ENCODE measurements at regions not wholly inside any gene's neighbourhood (a gene's known extent, or its start where the extent isn't known, plus 50 kb on each side); places are given as distances from the start of the nearest gene placed in this dataset.

DNA sequence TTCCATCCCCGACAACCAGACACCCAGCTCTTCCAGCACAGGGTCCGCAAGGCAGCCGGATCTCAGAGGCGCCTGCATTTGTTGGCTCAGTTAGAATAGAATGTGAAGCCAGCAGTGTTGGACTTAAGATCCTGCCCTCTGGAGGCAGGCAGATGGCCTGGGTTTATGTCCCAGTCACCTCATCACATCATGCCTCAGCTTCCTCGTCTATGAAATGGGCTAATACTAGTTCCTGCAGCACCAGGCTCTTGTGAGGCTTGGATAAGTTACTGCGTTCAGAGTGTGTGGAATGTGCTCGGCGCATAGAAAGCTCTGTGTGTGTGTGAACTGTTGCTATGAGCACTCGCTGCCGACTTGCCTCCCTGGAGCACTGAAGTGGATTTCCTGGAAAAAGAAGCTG, 202.5 kb upstream of the GPR26 start:
- TF ChIP-seq, protein P1, sequence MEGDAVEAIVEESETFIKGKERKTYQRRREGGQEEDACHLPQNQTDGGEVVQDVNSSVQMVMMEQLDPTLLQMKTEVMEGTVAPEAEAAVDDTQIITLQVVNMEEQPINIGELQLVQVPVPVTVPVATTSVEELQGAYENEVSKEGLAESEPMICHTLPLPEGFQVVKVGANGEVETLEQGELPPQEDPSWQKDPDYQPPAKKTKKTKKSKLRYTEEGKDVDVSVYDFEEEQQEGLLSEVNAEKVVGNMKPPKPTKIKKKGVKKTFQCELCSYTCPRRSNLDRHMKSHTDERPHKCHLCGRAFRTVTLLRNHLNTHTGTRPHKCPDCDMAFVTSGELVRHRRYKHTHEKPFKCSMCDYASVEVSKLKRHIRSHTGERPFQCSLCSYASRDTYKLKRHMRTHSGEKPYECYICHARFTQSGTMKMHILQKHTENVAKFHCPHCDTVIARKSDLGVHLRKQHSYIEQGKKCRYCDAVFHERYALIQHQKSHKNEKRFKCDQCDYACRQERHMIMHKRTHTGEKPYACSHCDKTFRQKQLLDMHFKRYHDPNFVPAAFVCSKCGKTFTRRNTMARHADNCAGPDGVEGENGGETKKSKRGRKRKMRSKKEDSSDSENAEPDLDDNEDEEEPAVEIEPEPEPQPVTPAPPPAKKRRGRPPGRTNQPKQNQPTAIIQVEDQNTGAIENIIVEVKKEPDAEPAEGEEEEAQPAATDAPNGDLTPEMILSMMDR (IDR thresholded peaks at IDR 0.05; ENCODE audit: borderline replicate concordance, extremely low read depth, low read length, poor library complexity, severe bottlenecking): no peak
- TF ChIP-seq EZH2 (IDR thresholded peaks at IDR 0.05; ENCODE audit: borderline replicate concordance, low read depth, low read length, severe bottlenecking): no peak

Data from DND-41 (cell line).